ENCODE measurements at regions not wholly inside any gene's neighbourhood (a gene's known extent, or its start where the extent isn't known, plus 50 kb on each side); places are given as distances from the start of the nearest gene placed in this dataset.

- TF ChIP-seq CTCF (conservative IDR thresholded peaks at IDR 0.05 in 1 of 2, IDR thresholded peaks at IDR 0.05 in 1 of 2; ENCODE audit: low read depth in 1 of 2, low read length in 2 of 2) (no peak), EZH2 (IDR thresholded peaks at IDR 0.05; ENCODE audit: low read length, missing control alignments) (no peak)
Observed at GRCh38 chr7:133135451-133135850, 53.6 kb upstream of the CHCHD3 start.

Data from fibroblast of lung (primary cell).